Nephron (organoid): ENCODE measurements at regions not wholly inside any gene's neighbourhood (a gene's known extent, or its start where the extent isn't known, plus 50 kb on each side); places are given as distances from the start of the nearest gene placed in this dataset.

Experiments used
- H3K27ac Mint-ChIP-seq, 3 experiments: 2 replicates each; pipeline ENCODE4 v1.8.0; 2020; ENCODE audit warnings: mixed read lengths in 3 of 3, mild to moderate bottlenecking in 2 of 3, moderate library complexity in 1 of 3
- H3K27me3 Mint-ChIP-seq: 2 replicates; pipeline ENCODE4 v1.8.0; 2021; ENCODE audit warnings: low read depth, mild to moderate bottlenecking, moderate library complexity, mixed read lengths
- H3K36me3 Mint-ChIP-seq: 2 replicates; pipeline ENCODE4 v1.8.0; 2020; ENCODE audit warnings: low read depth, mixed read lengths
- H3K4me1 Mint-ChIP-seq: 2 replicates; pipeline ENCODE4 v1.8.0; 2020; ENCODE audit warnings: mixed read lengths
- H3K4me3 Mint-ChIP-seq, 3 experiments: 2 replicates each; pipeline ENCODE4 v1.8.0; 2020; ENCODE audit warnings: mild to moderate bottlenecking in 3 of 3, mixed read lengths in 3 of 3, moderate library complexity in 2 of 3
- H3K9me3 Mint-ChIP-seq: 2 replicates; pipeline ENCODE4 v1.8.0; 2020; ENCODE audit warnings: mixed read lengths
- TF ChIP-seq, protein P1 (sequence below), 3 experiments: fragments of 200-600 bp; sonication (generic); IDR thresholded peaks; one replicate each; pipeline ENCODE4 v1.5.0; 2021; ENCODE audit warnings: antibody characterized with exemption in 3 of 3; ENCODE audit not compliant: unreplicated experiment in 3 of 3

DNA sequence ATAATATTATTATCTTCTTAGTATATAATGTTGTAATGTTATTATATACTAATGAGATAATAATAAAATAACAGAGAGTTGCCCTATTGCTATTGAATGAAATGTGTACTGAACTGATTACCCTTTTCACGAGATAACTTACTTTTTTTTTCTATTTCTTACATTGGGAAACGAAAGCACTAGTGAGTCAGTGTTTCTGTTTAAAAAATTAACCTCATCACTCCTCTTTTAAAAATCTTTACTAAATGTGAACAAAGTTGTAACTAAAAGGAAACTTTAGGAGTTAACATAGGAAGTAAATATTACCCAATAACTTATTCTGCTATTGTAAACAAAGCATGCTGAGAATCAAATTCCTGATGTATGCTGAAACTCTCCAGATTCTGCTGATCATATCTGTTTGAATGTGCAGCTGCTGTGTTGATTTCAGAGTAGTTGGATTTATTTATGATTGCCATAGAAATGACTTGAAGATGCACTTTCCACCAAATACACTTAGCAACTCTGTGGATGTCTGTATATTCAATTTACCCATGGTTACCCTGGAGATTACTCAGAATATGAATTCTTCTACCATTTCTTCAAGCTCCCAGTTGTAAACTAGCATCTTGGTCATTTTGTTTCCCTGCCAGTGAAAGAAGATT, 523.4 kb downstream of the TENT5A start:
- no peaks in the 10 kb centered on the region for H3K27me3 Mint-ChIP-seq
- H3K27ac Mint-ChIP-seq, result no peak overlapping the region
- H3K36me3 Mint-ChIP-seq, result no peaks in the 10 kb centered on the region
- H3K4me3 Mint-ChIP-seq, result no peak overlapping the region
- H3K9me3 Mint-ChIP-seq, result no peaks in the 10 kb centered on the region
- peaks cover 5% of the 10 kb centered on the region for H3K4me1 Mint-ChIP-seq
- TF ChIP-seq, protein P1, sequence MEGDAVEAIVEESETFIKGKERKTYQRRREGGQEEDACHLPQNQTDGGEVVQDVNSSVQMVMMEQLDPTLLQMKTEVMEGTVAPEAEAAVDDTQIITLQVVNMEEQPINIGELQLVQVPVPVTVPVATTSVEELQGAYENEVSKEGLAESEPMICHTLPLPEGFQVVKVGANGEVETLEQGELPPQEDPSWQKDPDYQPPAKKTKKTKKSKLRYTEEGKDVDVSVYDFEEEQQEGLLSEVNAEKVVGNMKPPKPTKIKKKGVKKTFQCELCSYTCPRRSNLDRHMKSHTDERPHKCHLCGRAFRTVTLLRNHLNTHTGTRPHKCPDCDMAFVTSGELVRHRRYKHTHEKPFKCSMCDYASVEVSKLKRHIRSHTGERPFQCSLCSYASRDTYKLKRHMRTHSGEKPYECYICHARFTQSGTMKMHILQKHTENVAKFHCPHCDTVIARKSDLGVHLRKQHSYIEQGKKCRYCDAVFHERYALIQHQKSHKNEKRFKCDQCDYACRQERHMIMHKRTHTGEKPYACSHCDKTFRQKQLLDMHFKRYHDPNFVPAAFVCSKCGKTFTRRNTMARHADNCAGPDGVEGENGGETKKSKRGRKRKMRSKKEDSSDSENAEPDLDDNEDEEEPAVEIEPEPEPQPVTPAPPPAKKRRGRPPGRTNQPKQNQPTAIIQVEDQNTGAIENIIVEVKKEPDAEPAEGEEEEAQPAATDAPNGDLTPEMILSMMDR (IDR thresholded peaks at IDR 0.05; ENCODE audit: unreplicated experiment in 3 of 3), result no peak

DNA sequence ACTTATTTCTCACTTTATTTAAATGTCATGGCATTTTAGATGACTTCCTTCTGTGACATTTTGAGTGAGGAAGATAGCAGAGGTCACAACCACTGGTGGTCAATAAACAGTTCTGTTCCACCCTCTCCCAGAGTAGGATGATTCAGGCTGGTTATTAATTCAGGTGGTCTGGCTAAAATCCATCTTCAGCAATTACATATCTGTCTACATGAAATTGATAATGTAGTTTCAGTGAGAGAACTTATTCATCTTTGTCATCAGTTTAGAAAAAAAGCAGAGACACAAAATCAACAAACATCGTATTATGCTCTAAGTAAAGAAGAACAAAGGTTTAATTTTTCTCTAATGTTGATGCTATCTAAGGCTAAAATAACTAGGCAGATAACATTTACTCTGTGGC, 525.5 kb downstream of the TENT5A start:
- no peak overlapping the region for H3K4me3 Mint-ChIP-seq
- H3K4me1 Mint-ChIP-seq, result peaks cover 5% of the 10 kb centered on the region
- H3K27ac Mint-ChIP-seq, result no peak overlapping the region

GRCh38 chr6:81216668-81217067, 535.8 kb downstream of the TENT5A start:
- no peak overlapping the region for H3K4me3 Mint-ChIP-seq
- no peaks in the 10 kb centered on the region for H3K36me3 Mint-ChIP-seq
- H3K9me3 Mint-ChIP-seq, result no peaks in the 10 kb centered on the region
- no peaks in the 10 kb centered on the region for H3K27me3 Mint-ChIP-seq
- no peaks in the 10 kb centered on the region for H3K4me1 Mint-ChIP-seq
- no peak overlapping the region for H3K27ac Mint-ChIP-seq
- TF ChIP-seq, protein P1 (IDR thresholded peaks at IDR 0.05; ENCODE audit: unreplicated experiment in 3 of 3), result no peak

More for the DNA sequence above, 525.5 kb downstream of the TENT5A start:
- no peaks in the 10 kb centered on the region for H3K27me3 Mint-ChIP-seq
- TF ChIP-seq, protein P1 (IDR thresholded peaks at IDR 0.05; ENCODE audit: unreplicated experiment in 3 of 3), result no peak
- H3K36me3 Mint-ChIP-seq, result no peaks in the 10 kb centered on the region
- H3K9me3 Mint-ChIP-seq, result no peaks in the 10 kb centered on the region

- no peaks in the 10 kb centered on the region for H3K4me1 Mint-ChIP-seq
- no peak overlapping the region for H3K4me3 Mint-ChIP-seq
- no peaks in the 10 kb centered on the region for H3K36me3 Mint-ChIP-seq
- H3K27me3 Mint-ChIP-seq, result no peaks in the 10 kb centered on the region
- TF ChIP-seq, protein P1 (IDR thresholded peaks at IDR 0.05; ENCODE audit: unreplicated experiment in 3 of 3), result no peak
- H3K9me3 Mint-ChIP-seq, result no peaks in the 10 kb centered on the region
- no peak overlapping the region for H3K27ac Mint-ChIP-seq
Measured at GRCh38 chr6:81215092-81215432, 537.4 kb downstream of the TENT5A start.

DNA sequence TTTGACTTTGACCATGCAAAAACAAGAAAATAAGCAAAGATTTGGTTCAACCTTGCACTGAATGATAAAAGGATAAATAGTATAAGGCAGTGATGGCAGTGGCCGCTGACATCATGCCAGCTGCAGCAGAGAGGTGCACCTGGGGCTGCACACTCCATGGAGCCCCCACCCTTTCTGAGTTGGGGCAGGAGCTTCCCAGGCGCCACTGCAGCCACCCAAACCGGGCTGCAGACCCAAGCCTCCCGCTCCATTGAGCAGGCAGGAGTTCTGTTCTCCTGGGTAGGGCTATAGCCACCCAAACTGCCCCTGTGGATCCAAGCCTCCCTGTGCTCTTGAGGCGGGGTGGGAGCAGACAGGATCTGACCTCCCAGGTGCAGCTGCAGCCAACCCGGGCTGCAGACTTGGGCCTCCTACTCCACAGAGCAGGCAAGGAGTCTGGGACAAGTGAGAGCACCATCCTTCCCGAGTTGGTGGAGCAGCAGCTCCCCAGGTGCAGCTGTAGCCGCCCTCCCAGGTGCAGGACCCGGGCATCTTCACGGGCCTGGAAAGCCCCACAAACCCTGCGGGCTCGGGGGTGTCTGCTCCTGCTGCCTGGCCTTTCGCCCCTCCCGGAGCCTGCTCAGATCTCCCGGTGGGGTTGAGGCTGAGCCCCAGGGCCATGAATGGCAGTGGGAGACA, 537.9 kb downstream of the TENT5A start:
- Mint-ChIP-seq H3K27me3 (no peaks in the 10 kb centered on the region), H3K36me3 (no peaks in the 10 kb centered on the region)

More for the DNA sequence above, 537.9 kb downstream of the TENT5A start:
- Mint-ChIP-seq H3K4me1 (no peaks in the 10 kb centered on the region), H3K4me3 (no peak overlapping the region), H3K27ac (no peak overlapping the region), H3K9me3 (no peaks in the 10 kb centered on the region)
- TF ChIP-seq, protein P1 (IDR thresholded peaks at IDR 0.05; ENCODE audit: unreplicated experiment in 3 of 3), result no peak
